HG02588 (cell line): ENCODE measurements at regions not wholly inside any gene's neighbourhood (a gene's known extent, or its start where the extent isn't known, plus 50 kb on each side); places are given as distances from the start of the nearest gene placed in this dataset.
"Not testable (repeated sequence)": the region's sequence is repeated elsewhere in the genome, so short reads cannot be mapped to it uniquely, and the experiment has no call there.

ENCODE experiments used
- ATAC-seq: cut with Tn5 transposase; IDR thresholded peaks from one replicate; pipeline ENCODE4 v1.9.1; 2021; ENCODE audit warnings: mild to moderate bottlenecking, moderate library complexity; ENCODE audit not compliant: unreplicated experiment

- no peak for ATAC-seq
Measured at GRCh38 chr1:112855152-112855828, 100.7 kb downstream of the SLC16A1 start.

GRCh38 chr1:112854368-112854984 is 101.5 kb downstream of the SLC16A1 start:
- ATAC-seq = not testable (repeated sequence)

GRCh38 chr1:112853915-112854314 is 102.1 kb downstream of the SLC16A1 start:
- ATAC-seq = not testable (repeated sequence)

GRCh38 chr1:112852934-112853333 is 103.1 kb downstream of the SLC16A1 start:
- no peak for ATAC-seq

- ATAC-seq = no peak
Measured at GRCh38 chr1:112852276-112852675, 103.7 kb downstream of the SLC16A1 start.

- no peak for ATAC-seq
Measured at GRCh38 chr1:112850034-112850757, 105.8 kb downstream of the SLC16A1 start.

GRCh38 chr1:112849425-112850033 is 106.5 kb downstream of the SLC16A1 start:
- no peak for ATAC-seq

- no peak for ATAC-seq
Measured at GRCh38 chr1:112841825-112842224, 114.2 kb downstream of the SLC16A1 start.

GRCh38 chr1:112840631-112841624 is 115.1 kb downstream of the SLC16A1 start:
- peak; percentile 63 for ATAC-seq

GRCh38 chr1:112836642-112837041 is 119.4 kb downstream of the SLC16A1 start:
- no peak for ATAC-seq

GRCh38 chr1:112833806-112834205 is 118.7 kb upstream of the PPM1J start:
- ATAC-seq = no peak

GRCh38 chr1:112832259-112832658 is 117.1 kb upstream of the PPM1J start:
- ATAC-seq = not testable (repeated sequence)

GRCh38 chr1:112829691-112830090 is 114.6 kb upstream of the PPM1J start:
- ATAC-seq = not testable (repeated sequence)

GRCh38 chr1:112828716-112829115 is 113.6 kb upstream of the PPM1J start:
- no peak for ATAC-seq

- not testable (repeated sequence) for ATAC-seq
Measured at GRCh38 chr1:112827391-112827790, 112.3 kb upstream of the PPM1J start.

GRCh38 chr1:112826217-112826944 is 111.2 kb upstream of the PPM1J start:
- ATAC-seq = no peak

- ATAC-seq = not testable (repeated sequence)
Measured at GRCh38 chr1:112825563-112826216, 110.6 kb upstream of the PPM1J start.

GRCh38 chr1:112825075-112825474 is 109.9 kb upstream of the PPM1J start:
- not testable (repeated sequence) for ATAC-seq
